ENCODE measurements at regions not wholly inside any gene's neighbourhood (a gene's known extent, or its start where the extent isn't known, plus 50 kb on each side); places are given as distances from the start of the nearest gene placed in this dataset.

GRCh38 chr10:32199714-32200394 lies 143.6 kb upstream of the KIF5B start:
- no peak for TF ChIP-seq CTCF (conservative IDR thresholded peaks at IDR 0.05; ENCODE audit: low read length)
- no peak for TF ChIP-seq EZH2phosphoT487 (IDR thresholded peaks at IDR 0.05; ENCODE audit: borderline replicate concordance, low read depth, low read length)

All from OCI-LY7 (cell line).